H9 (cell line): ENCODE measurements at regions not wholly inside any gene's neighbourhood (a gene's known extent, or its start where the extent isn't known, plus 50 kb on each side); places are given as distances from the start of the nearest gene placed in this dataset.

Source experiments
- DNase-seq: peaks from one replicate; pipeline ENCODE4 v3.0.0-alpha.2; 2017
- H2AFZ ChIP-seq: one replicate; pipeline ENCODE4 v1.6.1; 2013; ENCODE audit warnings: mild to moderate bottlenecking, low read length, control low read depth, moderate library complexity
- H2AK5ac ChIP-seq: 2 replicates; pipeline ENCODE4 v1.6.1; 2013; ENCODE audit warnings: low read length, control low read depth, mixed read lengths; ENCODE audit not compliant: insufficient read length
- H2BK120ac ChIP-seq: one replicate; pipeline ENCODE4 v1.6.1; 2013; ENCODE audit warnings: low read depth, mild to moderate bottlenecking, low read length, control low read depth, inconsistent platforms; ENCODE audit not compliant: poor library complexity, severe bottlenecking
- H2BK12ac ChIP-seq: 2 replicates; pipeline ENCODE4 v1.6.1; 2013; ENCODE audit warnings: low read length, control low read depth, mixed read lengths, low read depth; ENCODE audit not compliant: insufficient read length
- H2BK15ac ChIP-seq: 2 replicates; pipeline ENCODE4 v1.6.1; 2013; ENCODE audit warnings: low read depth, low read length, control low read depth
- H2BK20ac ChIP-seq: one replicate; pipeline ENCODE4 v1.6.1; 2013; ENCODE audit warnings: low read depth, mild to moderate bottlenecking, low read length, control low read depth, inconsistent platforms; ENCODE audit not compliant: poor library complexity, severe bottlenecking
- H2BK5ac ChIP-seq: 2 replicates; pipeline ENCODE4 v1.6.1; 2013; ENCODE audit warnings: low read length, control low read depth, mixed read lengths; ENCODE audit not compliant: insufficient read length
- H3K14ac ChIP-seq: 2 replicates; pipeline ENCODE4 v1.6.1; 2013; ENCODE audit warnings: low read length, control low read depth; ENCODE audit not compliant: insufficient read depth
- H3K18ac ChIP-seq: 2 replicates; pipeline ENCODE4 v1.6.1; 2013; ENCODE audit warnings: low read depth, mild to moderate bottlenecking, mixed read lengths, low read length, control low read depth; ENCODE audit not compliant: insufficient read length
- H3K23ac ChIP-seq: 2 replicates; pipeline ENCODE4 v1.6.1; 2013; ENCODE audit warnings: low read length, control low read depth, mixed read lengths, low read depth; ENCODE audit not compliant: insufficient read length
- H3K23me2 ChIP-seq: 2 replicates; pipeline ENCODE4 v1.6.1; 2013; ENCODE audit warnings: low read depth, mild to moderate bottlenecking, mixed read lengths, low read length, control low read depth; ENCODE audit not compliant: insufficient read length, poor library complexity, severe bottlenecking
- H3K27ac ChIP-seq: 2 replicates; pipeline ENCODE4 v1.5.1; 2013; ENCODE audit warnings: low read length, control low read depth, mixed read lengths, low read depth; ENCODE audit not compliant: insufficient read length
- H3K27me3 ChIP-seq: 2 replicates; pipeline ENCODE4 v1.6.1; 2013; ENCODE audit warnings: low read length, control low read depth, inconsistent platforms; ENCODE audit not compliant: insufficient read depth
- H3K4ac ChIP-seq: 2 replicates; pipeline ENCODE4 v1.6.1; 2013; ENCODE audit warnings: low read depth, mild to moderate bottlenecking, control low read depth, inconsistent platforms, low read length, moderate library complexity
- H3K4me1 ChIP-seq: 2 replicates; pipeline ENCODE4 v1.6.1; 2013; ENCODE audit warnings: low read length, control low read depth, inconsistent platforms; ENCODE audit not compliant: insufficient read depth
- H3K4me2 ChIP-seq: 2 replicates; pipeline ENCODE4 v1.6.1; 2013; ENCODE audit warnings: low read length, control low read depth, mixed read lengths; ENCODE audit not compliant: insufficient read length, insufficient read depth
- H3K56ac ChIP-seq: 2 replicates; pipeline ENCODE4 v1.6.1; 2013; ENCODE audit warnings: low read depth, mild to moderate bottlenecking, mixed read lengths, low read length, control low read depth; ENCODE audit not compliant: insufficient read length
- H3K79me1 ChIP-seq: 2 replicates; pipeline ENCODE4 v1.6.1; 2013; ENCODE audit warnings: low read depth, mild to moderate bottlenecking, moderate library complexity, low read length, control low read depth, inconsistent platforms; ENCODE audit not compliant: insufficient read depth, poor library complexity, severe bottlenecking
- H3K79me2 ChIP-seq: 2 replicates; pipeline ENCODE4 v1.6.1; 2013; ENCODE audit warnings: low read length, control low read depth, inconsistent platforms; ENCODE audit not compliant: insufficient read depth
- H3K9ac ChIP-seq: 2 replicates; pipeline ENCODE4 v1.6.1; 2013; ENCODE audit warnings: low read length, control low read depth, mixed read lengths; ENCODE audit not compliant: insufficient read length; ENCODE audit errors: extremely low read depth
- H3K9me3 ChIP-seq: one replicate; pipeline ENCODE4 v1.6.1; 2013; ENCODE audit warnings: low read depth, low read length, inconsistent platforms; ENCODE audit not compliant: control insufficient read depth
- H3T11ph ChIP-seq: one replicate; pipeline ENCODE4 v1.6.1; 2013; ENCODE audit warnings: mild to moderate bottlenecking, low read length, control low read depth, inconsistent platforms
- H4K20me1 ChIP-seq: one replicate; pipeline ENCODE4 v1.6.1; 2013; ENCODE audit not compliant: control insufficient read depth, insufficient read length, insufficient read depth
- H4K5ac ChIP-seq: 2 replicates; pipeline ENCODE4 v1.6.1; 2013; ENCODE audit warnings: low read depth, mild to moderate bottlenecking, mixed read lengths, low read length, control low read depth; ENCODE audit not compliant: insufficient read length
- H4K8ac ChIP-seq: replicated peaks from 2 replicates; pipeline ENCODE4 v1.6.1; 2013; ENCODE audit warnings: low read length, control low read depth, mixed read lengths, low read depth; ENCODE audit not compliant: insufficient read length
- H4K91ac ChIP-seq: 2 replicates; pipeline ENCODE4 v1.6.1; 2013; ENCODE audit warnings: low read depth, mild to moderate bottlenecking, moderate library complexity, mixed read lengths, low read length, control low read depth; ENCODE audit not compliant: insufficient read length
- H3K27ac Mint-ChIP-seq, 3 experiments: 2 replicates in 2 of 3; 3 replicates in 1 of 3; pipeline ENCODE4 v1.8.0; 2020 to 2021; ENCODE audit warnings: mixed read lengths in 3 of 3, mild to moderate bottlenecking in 1 of 3, moderate library complexity in 1 of 3
- H3K27me3 Mint-ChIP-seq: 2 replicates; pipeline ENCODE4 v1.8.0; 2021; ENCODE audit warnings: low read depth, mild to moderate bottlenecking, moderate library complexity, mixed read lengths
- H3K36me3 Mint-ChIP-seq, 3 experiments: 2 replicates in 2 of 3; 3 replicates in 1 of 3; pipeline ENCODE4 v1.8.0; 2020 to 2021; ENCODE audit warnings: low read depth in 3 of 3, mixed read lengths in 3 of 3; ENCODE audit not compliant: insufficient read depth in 1 of 3
- H3K4me1 Mint-ChIP-seq, 2 experiments: 2 replicates each; pipeline ENCODE4 v1.8.0; 2020; ENCODE audit warnings: mixed read lengths in 2 of 2
- H3K4me3 Mint-ChIP-seq, 2 experiments: 2 replicates in 1 of 2; 3 replicates in 1 of 2; pipeline ENCODE4 v1.8.0; 2020 to 2021; ENCODE audit warnings: mild to moderate bottlenecking in 2 of 2, mixed read lengths in 2 of 2, moderate library complexity in 1 of 2
- H3K9me3 Mint-ChIP-seq, 2 experiments: 2 replicates in 1 of 2; 3 replicates in 1 of 2; pipeline ENCODE4 v1.8.0; 2020; ENCODE audit warnings: mild to moderate bottlenecking in 2 of 2, mixed read lengths in 2 of 2, moderate library complexity in 1 of 2
- CTCF ChIP-seq: fragments of 200-600 bp; sonication (generic); conservative IDR thresholded peaks from 3 replicates; pipeline ENCODE4 v1.8.0; 2021; ENCODE audit warnings: antibody characterized with exemption, mild to moderate bottlenecking
- WGBS: extraction: QIAGEN DNeasy Blood & Tissue Kit; methylation state at CpG from one replicate; pipeline ENCODE4 v1.1.7; 2013; ENCODE audit warnings: missing lambda C conversion rate, low lambda C conversion rate, mixed read lengths; ENCODE audit not compliant: insufficient read length; ENCODE audit errors: extremely low coverage; 5-methylcytosine and 5-hydroxymethylcytosine counted together

GRCh38 chr14:43116341-43116740, 1390.7 kb downstream of the FSCB start:
- H3K9me3 ChIP-seq = peaks cover 8% of the 10 kb centered on the region
- H3K14ac ChIP-seq = no peak overlapping the region
- no peak overlapping the region for H2BK12ac ChIP-seq
- H3K27ac ChIP-seq = no peak overlapping the region
- H4K5ac ChIP-seq = no peak overlapping the region
- H3K4ac ChIP-seq = no peak overlapping the region
- no peaks in the 10 kb centered on the region for H3K27me3 Mint-ChIP-seq
- H3K4me1 Mint-ChIP-seq = no peaks in the 10 kb centered on the region
- H4K91ac ChIP-seq = no peak overlapping the region
- H2AK5ac ChIP-seq = no peak overlapping the region
- no peak overlapping the region for H3K56ac ChIP-seq
- H3K27me3 ChIP-seq = no peaks in the 10 kb centered on the region
- peaks cover 28 to 30% of the 10 kb centered on the region in 2 experiments for H3K9me3 Mint-ChIP-seq
- no peak overlapping the region for H2BK20ac ChIP-seq
- no peaks in the 10 kb centered on the region for H3K4me1 ChIP-seq
- H2BK15ac ChIP-seq = no peak overlapping the region
- H3T11ph ChIP-seq = no peak overlapping the region
- no peak overlapping the region for H3K9ac ChIP-seq
- no peak overlapping the region for H3K23ac ChIP-seq
- no peak overlapping the region for H2BK5ac ChIP-seq
- no peaks in the 10 kb centered on the region for H3K79me1 ChIP-seq
- H3K23me2 ChIP-seq = no peaks in the 10 kb centered on the region
- no peak overlapping the region for H3K4me3 Mint-ChIP-seq
- H3K18ac ChIP-seq = no peak overlapping the region
- no peaks in the 10 kb centered on the region for H3K79me2 ChIP-seq
- H4K8ac ChIP-seq = no peak overlapping the region
- no CpG with 5 or more reads among the region's 3 CpGs for WGBS
- no peak overlapping the region for H2BK120ac ChIP-seq
- H3K4me2 ChIP-seq = no peak overlapping the region
- no peak for TF ChIP-seq CTCF
- no peak overlapping the region for H3K27ac Mint-ChIP-seq
- no peaks in the 10 kb centered on the region for H4K20me1 ChIP-seq
- no peak overlapping the region for H2AFZ ChIP-seq
- peaks cover 12 to 26% (median 24%) of the 10 kb centered on the region in 3 experiments for H3K36me3 Mint-ChIP-seq
- no peak for DNase-seq
